Sigmoid colon (tissue), 4 donors: ENCODE measurements at regions not wholly inside any gene's neighbourhood (a gene's known extent, or its start where the extent isn't known, plus 50 kb on each side); places are given as distances from the start of the nearest gene placed in this dataset.
"Not testable (repeated sequence)": the region's sequence is repeated elsewhere in the genome, so short reads cannot be mapped to it uniquely, and the experiment has no call there.

Experiments
- EP300 ChIP-seq, 4 donors: sonication (generic); formaldehyde crosslinking; IDR thresholded peaks; one replicate each; pipeline ENCODE4 v1.6.1; 2017; ENCODE audit warnings: antibody characterized with exemption in 4 of 4
- POLR2AphosphoS5 ChIP-seq, 4 donors: sonication (generic); formaldehyde crosslinking; IDR thresholded peaks; one replicate each; pipeline ENCODE4 v1.6.1; 2017; ENCODE audit warnings: antibody characterized with exemption in 4 of 4
- TF ChIP-seq, protein P1 (sequence below), 4 experiments: fragments of 450-650 bp in 3 of 4; fragments of 200-600 bp in 1 of 4; IDR thresholded peaks; one replicate each; pipeline ENCODE4 v1.5.1; 2016 to 2019; ENCODE audit warnings: antibody characterized with exemption in 4 of 4, mild to moderate bottlenecking in 3 of 4, moderate library complexity in 2 of 4

DNA sequence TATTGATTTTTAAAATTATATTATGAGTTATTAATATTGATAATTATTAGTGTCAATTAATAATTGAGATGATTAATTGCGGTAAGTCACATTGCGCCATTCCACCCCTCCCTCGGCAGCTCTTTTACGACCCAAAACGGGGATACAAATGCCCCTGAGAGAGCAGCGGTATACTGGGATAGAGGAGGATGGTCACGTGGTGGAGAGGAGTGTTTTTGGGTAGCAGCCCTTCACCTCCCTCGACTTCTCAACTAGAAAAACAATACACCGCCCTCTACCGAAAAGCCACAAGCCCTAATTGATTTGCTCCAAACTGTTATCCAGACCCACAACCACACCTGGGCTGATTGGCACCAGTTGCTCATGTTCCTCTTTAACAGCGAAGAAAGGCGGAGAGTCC lies 71.0 kb downstream of the DAPL1 start:
- TF ChIP-seq, protein P1, sequence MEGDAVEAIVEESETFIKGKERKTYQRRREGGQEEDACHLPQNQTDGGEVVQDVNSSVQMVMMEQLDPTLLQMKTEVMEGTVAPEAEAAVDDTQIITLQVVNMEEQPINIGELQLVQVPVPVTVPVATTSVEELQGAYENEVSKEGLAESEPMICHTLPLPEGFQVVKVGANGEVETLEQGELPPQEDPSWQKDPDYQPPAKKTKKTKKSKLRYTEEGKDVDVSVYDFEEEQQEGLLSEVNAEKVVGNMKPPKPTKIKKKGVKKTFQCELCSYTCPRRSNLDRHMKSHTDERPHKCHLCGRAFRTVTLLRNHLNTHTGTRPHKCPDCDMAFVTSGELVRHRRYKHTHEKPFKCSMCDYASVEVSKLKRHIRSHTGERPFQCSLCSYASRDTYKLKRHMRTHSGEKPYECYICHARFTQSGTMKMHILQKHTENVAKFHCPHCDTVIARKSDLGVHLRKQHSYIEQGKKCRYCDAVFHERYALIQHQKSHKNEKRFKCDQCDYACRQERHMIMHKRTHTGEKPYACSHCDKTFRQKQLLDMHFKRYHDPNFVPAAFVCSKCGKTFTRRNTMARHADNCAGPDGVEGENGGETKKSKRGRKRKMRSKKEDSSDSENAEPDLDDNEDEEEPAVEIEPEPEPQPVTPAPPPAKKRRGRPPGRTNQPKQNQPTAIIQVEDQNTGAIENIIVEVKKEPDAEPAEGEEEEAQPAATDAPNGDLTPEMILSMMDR (IDR thresholded peaks at IDR 0.05) = not testable (repeated sequence)
- TF ChIP-seq EP300, POLR2AphosphoS5 (IDR thresholded peaks at IDR 0.05): not testable (repeated sequence)
